ENCODE measurements at regions not wholly inside any gene's neighbourhood (a gene's known extent, or its start where the extent isn't known, plus 50 kb on each side); places are given as distances from the start of the nearest gene placed in this dataset.

DNA sequence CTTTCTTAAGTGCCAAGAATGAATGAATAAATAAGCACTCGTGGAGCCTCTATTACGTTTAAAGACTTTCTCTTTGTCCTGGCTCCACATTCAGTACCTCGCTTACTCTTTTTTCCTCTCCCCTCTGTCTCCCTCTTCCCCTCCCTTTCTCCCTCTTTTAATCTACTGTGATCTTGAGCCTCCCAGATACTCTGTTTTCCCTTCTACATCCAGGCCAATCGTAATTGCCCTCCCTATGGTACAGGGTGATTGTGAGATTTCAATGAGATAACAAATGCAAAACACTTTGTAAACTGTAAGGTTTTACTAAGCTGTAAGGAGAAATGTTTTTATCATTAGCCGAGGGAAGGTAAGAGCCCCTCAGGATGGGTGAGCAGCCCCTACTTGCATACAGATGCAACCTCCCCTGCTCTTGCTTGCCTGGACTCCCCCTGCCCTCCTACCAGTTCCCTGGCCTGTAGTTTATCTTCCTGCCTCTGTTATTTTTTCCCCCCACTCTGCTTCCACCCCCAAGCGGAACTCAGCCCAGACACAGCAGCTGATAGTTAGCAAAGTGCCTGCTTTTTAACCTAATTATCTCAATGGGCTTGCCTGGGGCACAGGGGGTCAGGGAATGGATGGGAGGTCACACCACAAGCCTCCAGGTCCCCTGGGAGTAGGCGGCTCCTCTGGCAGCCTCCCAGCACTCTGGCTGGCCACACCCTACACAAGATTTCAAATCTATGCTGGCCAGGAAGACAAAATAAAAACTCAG is 76.9 kb upstream of the CADM1 start:
- no peak overlapping the region for H3K4me3 ChIP-seq (ENCODE audit: low read length)
- DNase-seq (ENCODE audit: low read depth, low spot score), result no peak

DNA sequence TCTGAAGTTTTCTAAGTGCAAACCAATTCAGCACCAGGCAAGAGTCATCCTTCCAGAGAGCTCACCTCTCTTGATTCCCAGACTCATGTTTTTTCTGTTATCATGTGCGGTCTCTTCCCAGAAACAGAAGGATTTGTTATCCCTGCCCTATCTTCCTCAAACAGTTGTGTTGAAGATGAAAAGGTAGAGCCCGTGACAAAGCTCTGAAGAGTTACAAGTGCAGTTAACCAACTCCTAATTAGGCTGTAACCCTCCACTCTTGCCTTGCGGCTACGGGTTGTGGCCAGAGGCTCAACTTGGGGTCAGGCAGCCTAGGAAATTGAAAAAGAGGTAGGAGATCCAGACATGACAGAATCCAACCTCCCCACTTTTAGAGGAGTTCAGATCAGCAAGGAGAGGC is 76.2 kb upstream of the CADM1 start:
- H3K4me3 ChIP-seq (ENCODE audit: low read length), result no peak overlapping the region
- no peak for DNase-seq (ENCODE audit: low read depth, low spot score)

DNA sequence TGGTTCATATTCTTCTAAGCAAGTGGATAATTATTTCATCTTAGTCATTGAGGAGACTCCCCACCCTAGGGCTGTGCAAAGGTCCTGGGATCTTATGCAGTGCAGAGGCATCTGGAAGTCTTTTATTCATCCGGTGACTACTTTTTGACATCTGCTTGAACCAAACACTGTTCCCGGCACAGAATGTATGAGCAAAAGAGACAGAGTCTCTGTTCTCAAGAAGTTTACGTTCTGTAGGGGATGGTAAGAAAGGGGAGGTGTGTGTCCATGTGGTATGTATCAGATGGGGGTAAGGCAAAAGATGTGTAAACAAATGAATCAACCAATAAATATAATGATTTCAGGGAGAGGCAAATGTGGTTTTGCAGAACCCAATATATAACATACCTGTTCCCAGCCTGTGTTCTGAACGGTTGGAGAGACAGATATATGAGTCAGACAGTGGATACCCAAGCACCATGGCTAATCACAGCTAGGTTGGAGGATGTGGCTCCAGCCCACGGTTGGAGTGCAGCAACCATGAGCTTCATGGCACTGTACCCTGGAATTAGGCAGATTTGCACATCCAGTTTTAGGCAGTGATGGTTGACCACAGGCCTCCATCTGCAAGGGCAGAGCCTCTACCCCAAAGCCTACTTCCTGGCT is 75.1 kb upstream of the CADM1 start:
- H3K4me3 ChIP-seq (ENCODE audit: low read length), result no peak overlapping the region
- no peak for DNase-seq (ENCODE audit: low read depth, low spot score)

DNA sequence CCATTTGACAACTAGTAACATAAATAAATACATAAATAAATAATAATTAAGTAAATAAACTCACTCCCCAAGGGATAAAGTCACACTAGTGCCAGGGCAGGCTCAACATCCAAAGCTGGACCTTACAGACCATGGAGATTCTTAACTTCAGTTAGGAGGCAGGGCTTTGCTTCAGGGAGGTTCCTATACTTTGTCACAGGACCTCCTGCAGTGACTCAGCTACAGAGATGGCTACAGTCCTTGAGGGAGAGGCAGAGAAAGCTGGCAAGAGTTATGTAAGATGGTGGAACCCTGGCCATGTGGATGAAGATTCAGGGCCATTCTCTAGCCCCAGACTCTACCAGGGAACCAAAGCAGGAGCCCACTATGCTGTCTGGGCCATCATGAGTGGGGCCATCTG is 74.1 kb upstream of the CADM1 start:
- DNase-seq (ENCODE audit: low read depth, low spot score), result no peak
- H3K4me3 ChIP-seq (ENCODE audit: low read length), result no peak overlapping the region

DNA sequence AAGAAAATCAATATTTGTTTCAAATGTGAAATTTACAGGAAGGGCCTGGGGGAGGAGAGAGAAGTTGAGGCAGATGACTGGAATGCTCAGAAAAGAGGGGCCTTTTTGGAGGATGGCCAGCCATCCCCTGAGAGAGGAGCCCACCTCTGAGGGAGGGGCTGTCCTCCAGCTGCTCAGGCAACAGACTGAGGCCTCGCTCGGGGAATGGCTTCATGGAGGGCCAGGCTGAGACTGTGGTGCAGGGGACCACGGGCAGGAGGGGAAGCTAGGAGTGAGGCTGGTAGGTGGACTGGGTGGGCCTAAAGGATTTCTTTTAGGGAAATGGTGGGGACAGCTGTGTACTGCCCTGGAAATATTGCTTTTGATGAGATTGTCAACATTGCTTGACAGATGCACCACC is 73.5 kb upstream of the CADM1 start:
- DNase-seq (ENCODE audit: low read depth, low spot score), result no peak
- no peak overlapping the region for H3K4me3 ChIP-seq (ENCODE audit: low read length)

DNA sequence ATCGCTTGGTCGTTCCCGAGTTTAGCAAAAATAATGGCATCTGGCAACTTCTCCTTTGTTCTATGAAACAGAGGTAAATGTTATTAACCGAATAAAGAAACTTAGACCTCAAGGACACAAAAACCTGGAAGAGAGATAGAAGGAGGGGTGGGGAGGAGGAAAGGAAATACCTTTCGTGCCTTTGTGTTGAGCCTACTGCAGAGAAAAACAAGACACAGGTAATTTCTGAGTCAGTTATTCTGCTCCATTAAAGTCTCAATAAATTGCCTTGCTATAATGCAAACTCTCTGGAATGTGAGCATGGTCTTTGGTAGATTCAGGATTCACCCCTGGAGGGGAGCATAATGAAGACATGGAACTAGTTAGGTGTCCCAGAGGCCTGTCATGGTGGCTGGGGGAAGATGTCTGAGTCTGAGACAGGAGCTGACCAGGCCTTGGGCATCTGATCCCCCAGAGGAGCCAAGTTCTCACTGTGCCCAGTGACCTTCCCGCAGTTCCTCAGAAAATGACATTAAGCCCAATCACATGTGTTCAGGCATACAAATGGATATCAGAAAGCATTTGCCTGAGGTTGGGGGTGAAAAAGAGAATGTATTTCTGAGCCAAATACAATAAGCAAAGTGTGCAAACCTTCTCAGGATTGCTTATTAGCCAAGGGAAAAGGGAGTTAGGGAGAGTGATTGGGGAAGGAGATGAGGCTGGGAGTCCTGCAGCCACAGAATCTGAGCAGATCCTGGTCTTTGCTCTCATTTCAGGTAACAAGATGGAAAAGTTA is 72.6 kb upstream of the CADM1 start:
- no peak overlapping the region for H3K4me3 ChIP-seq (ENCODE audit: low read length)
- DNase-seq (ENCODE audit: low read depth, low spot score), result no peak

DNA sequence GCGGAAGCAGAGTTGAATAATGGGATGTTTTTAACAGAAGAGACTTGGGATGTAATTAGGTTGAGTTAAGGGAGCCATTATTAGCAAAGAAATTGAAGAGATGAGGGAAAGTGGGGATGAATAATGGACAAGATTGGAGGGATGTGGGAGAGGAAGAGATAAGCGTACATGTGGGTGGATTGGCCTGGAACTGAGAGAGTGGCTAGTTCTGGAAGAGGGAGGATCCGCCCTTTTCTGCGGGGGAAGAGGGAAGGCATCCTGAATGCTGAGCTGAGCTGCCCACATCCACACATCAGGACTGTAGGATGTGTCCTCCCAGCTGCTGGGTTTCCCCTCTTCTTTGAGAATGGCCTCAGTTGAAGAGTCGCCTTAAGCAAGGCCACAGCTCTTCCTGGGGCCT is 68.3 kb upstream of the CADM1 start:
- no peak overlapping the region for H3K4me3 ChIP-seq (ENCODE audit: low read length)
- no peak for DNase-seq (ENCODE audit: low read depth, low spot score)

DNA sequence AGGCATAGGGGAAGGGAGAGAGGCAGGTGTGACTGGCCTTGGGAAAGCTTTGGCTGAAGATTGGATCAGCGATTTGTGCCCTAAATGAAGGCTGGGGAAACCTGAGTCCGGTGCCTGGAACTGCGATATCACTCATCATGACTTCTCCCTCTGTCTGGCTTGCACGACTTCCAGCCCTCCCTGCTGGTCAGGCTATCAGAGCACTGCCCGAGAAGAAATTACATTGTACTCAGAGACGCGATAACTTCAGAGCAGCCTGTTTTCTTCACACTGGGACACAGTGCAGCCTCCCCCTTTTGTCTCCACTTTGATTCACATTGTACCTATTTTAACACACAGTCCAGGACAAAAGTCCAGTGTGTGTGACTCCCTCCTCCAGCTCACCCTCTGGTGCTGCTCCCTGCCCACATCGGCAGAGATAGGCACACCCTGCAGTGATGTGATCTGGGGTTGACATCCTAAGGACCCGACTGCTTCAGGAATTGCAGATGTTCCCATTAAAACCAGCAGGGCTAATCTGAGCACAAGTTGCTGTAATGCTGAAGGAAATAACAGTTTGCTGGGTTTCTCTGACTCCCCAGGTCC is 62.1 kb upstream of the CADM1 start:
- DNase-seq (ENCODE audit: low read depth, low spot score), result no peak
- no peak overlapping the region for H3K4me3 ChIP-seq (ENCODE audit: low read length)

DNA sequence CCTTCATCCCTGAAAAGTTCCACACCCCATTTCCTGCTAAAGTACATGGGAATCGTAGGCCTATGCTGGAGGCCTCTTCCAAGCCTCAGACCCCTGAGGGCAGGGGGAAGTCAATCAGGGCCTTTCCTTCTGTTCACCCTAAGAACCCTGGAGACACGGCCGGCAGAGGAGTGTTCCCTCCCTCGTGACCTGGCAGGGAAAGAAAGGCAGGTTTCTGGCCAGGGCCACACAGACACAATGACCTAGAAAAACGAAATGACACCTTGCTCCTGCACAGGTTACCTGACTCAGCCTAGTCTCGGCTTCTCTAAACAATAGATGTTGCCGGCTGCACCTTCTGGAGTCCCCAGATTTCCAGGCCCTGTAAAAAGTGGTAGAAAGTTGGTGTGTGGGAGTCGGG is 60.6 kb upstream of the CADM1 start:
- DNase-seq (ENCODE audit: low read depth, low spot score), result no peak
- H3K4me3 ChIP-seq (ENCODE audit: low read length), result no peak overlapping the region

DNA sequence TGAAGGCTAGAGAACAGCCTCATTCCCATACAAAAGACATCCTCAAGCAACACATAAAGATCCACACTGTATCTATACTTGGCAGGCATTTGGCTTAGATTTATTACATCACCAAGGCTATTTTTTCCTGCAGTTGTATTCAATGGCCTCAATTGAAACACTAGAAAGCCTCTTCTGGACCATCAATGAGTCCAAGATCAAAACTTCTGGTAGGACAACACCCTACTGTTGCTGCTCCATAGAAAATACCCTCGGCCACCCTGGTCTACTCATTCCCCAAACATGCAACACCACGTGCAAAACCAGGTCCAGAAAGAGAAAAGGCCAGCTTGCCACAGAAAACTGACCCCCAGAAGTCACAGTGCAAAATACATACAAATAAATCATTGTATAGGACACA is 56.9 kb upstream of the CADM1 start:
- no peak overlapping the region for H3K4me3 ChIP-seq (ENCODE audit: low read length)
- no peak for DNase-seq (ENCODE audit: low read depth, low spot score)

DNA sequence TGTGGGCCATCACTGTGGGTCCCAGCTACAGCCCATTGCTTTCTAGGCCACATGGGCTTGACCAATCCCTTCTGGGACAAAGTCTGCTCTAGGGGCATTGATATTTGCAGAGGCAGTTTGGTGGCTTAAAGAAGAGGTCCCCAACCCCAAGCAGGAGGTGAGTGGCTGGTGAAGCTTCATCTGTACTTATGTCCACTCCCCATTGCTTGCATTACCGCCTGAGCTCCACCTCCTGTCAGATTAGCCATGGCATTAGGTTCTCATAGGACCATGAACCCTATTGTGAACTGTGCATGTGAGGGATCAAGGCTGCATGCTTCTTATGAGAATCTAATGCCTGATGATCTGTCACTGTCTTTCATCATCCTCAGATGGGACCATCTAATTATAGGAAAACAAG is 54.4 kb upstream of the CADM1 start:
- no peak for DNase-seq (ENCODE audit: low read depth, low spot score)
- H3K4me3 ChIP-seq (ENCODE audit: low read length), result no peak overlapping the region

DNA sequence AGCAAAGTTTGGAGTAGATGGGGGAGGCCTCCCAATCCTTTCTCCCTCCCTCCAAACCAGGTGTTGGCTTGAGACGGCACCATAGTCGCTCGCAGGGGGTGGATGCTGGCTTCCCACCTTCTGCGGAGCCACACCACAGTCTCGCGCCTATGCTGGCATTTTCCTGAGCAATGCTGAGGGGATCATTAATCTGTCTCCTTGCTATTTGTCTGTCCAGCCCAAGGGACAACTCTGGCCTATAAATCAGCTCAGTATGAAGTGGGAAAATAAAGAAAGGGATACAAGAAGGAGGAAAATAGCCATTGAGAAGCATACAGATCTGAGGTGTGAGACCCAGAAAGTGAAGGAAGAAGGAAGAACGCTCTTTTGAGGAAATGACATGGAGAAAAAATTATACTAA is 53.5 kb upstream of the CADM1 start:
- no peak overlapping the region for H3K4me3 ChIP-seq (ENCODE audit: low read length)
- no peak for DNase-seq (ENCODE audit: low read depth, low spot score)

DNA sequence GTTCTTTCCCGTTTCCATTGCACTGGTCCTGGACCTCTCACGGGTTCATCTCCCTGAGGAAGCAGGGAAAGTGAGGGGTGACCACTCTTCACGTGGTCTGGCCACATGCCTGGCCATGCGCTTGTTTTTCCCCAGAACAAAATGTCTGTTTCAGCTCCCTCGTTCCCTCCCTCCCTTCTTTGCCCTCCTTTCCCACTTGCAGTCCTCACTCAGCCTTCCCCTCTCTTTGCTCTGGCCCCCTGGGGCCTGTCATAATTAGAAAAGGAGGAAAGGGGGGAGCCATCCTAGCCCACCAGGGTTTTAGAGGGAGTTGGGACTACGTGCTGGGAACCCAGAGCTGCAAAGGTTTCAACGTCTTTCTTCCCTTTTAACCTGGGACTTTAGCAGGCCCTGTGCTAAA is 52.8 kb upstream of the CADM1 start:
- DNase-seq (ENCODE audit: low read depth, low spot score), result no peak
- H3K4me3 ChIP-seq (ENCODE audit: low read length), result no peak overlapping the region

DNA sequence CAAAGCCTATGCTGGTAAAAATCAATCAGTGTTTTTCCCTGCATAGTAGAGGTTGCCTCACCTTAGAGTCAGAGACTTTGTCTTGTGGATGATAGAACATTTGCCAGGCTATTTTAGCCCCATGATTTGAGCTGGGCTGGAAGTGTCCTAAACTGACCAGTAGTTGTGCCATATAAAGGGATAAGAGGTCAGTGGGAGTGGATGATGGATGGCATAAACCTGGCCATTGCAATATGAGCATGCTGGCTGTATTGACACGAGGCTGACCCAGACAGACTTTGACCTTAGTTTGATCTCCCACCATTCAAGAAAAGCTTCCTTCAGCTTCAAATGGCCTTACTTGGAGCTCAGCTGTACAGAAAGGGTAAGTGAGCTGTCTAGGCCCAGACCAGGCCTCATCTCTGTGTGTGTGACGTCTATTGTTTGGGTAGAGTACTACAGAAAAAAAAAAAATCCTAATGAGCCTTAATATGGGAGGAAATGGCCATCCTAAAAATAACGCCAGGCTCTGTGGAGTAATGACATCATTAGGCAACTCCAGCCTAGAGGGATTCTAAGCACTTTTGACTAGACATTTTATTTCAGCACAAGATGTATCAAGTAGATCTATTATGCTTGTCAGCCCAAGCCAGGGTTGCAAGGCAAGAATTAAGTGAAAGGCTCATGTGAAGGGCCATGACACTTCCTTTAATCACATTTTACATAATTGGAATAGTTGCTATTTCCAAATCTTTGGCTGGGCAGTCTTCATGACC is 51.3 kb upstream of the CADM1 start:
- H3K4me3 ChIP-seq (ENCODE audit: low read length), result no peak overlapping the region
- no peak for DNase-seq (ENCODE audit: low read depth, low spot score)

Data from Jurkat, Clone E6-1 (cell line).